ENCODE measurements at regions not wholly inside any gene's neighbourhood (a gene's known extent, or its start where the extent isn't known, plus 50 kb on each side); places are given as distances from the start of the nearest gene placed in this dataset.

DNA sequence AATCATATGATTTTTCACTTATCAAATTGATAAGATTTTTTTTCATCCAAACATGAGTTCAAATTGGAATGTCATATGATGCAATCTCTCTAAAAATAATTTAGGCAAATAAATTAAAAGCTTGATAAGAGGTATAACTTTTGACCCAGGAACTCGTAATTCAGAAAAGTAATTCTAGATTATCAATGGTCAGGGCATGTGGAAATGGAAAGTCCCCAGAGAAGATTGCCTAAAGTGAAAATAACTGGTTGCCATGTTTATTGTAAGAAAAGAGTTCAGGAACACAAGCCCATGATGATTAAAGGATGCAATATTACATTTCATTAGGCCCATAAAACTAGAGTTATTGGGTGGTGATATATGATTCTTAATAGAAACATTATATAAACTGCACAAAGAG is 1514.8 kb downstream of the SI start:
- TF ChIP-seq EZH2 (IDR thresholded peaks at IDR 0.05; ENCODE audit: borderline replicate concordance, low read depth, low read length, poor library complexity, severe bottlenecking) = no peak
- no peak for TF ChIP-seq CTCF (conservative IDR thresholded peaks at IDR 0.05; ENCODE audit: low read depth, low read length)

Measured in A673 (cell line).